ENCODE measurements at regions not wholly inside any gene's neighbourhood (a gene's known extent, or its start where the extent isn't known, plus 50 kb on each side); places are given as distances from the start of the nearest gene placed in this dataset.

GRCh38 chr11:128085276-128085675 lies 502.1 kb downstream of the ETS1 start:
- H3K4me1 Mint-ChIP-seq (ENCODE audit: unreplicated experiment) = no peaks in the 10 kb centered on the region
- no peak for TF ChIP-seq CTCF (IDR thresholded peaks at IDR 0.05; ENCODE audit: unreplicated experiment)
- DNase-seq (ENCODE audit: low spot score) = no peak
- H3K4me3 Mint-ChIP-seq (ENCODE audit: unreplicated experiment) = no peak overlapping the region
- peaks cover 6% of the 10 kb centered on the region for H3K9me3 Mint-ChIP-seq (ENCODE audit: unreplicated experiment)
- H3K27ac Mint-ChIP-seq (ENCODE audit: unreplicated experiment) = no peak overlapping the region
- peaks cover 8% of the 10 kb centered on the region for H3K36me3 Mint-ChIP-seq (ENCODE audit: low read depth, unreplicated experiment)
- no peaks in the 10 kb centered on the region for H3K27me3 Mint-ChIP-seq (ENCODE audit: unreplicated experiment)

GRCh38 chr11:128082574-128082973 lies 504.8 kb downstream of the ETS1 start:
- H3K27ac Mint-ChIP-seq (ENCODE audit: unreplicated experiment) = no peak overlapping the region
- no peaks in the 10 kb centered on the region for H3K36me3 Mint-ChIP-seq (ENCODE audit: low read depth, unreplicated experiment)
- H3K4me1 Mint-ChIP-seq (ENCODE audit: unreplicated experiment) = no peaks in the 10 kb centered on the region
- H3K9me3 Mint-ChIP-seq (ENCODE audit: unreplicated experiment) = no peaks in the 10 kb centered on the region
- no peak for TF ChIP-seq CTCF (IDR thresholded peaks at IDR 0.05; ENCODE audit: unreplicated experiment)
- H3K27me3 Mint-ChIP-seq (ENCODE audit: unreplicated experiment) = no peaks in the 10 kb centered on the region
- H3K4me3 Mint-ChIP-seq (ENCODE audit: unreplicated experiment) = no peak overlapping the region
- DNase-seq (ENCODE audit: low spot score) = no peak

GRCh38 chr11:128069665-128070064 lies 517.7 kb downstream of the ETS1 start:
- DNase-seq (ENCODE audit: low spot score) = no peak
- H3K27me3 Mint-ChIP-seq (ENCODE audit: unreplicated experiment) = peaks cover 1% of the 10 kb centered on the region
- no peak overlapping the region for H3K27ac Mint-ChIP-seq (ENCODE audit: unreplicated experiment)
- H3K9me3 Mint-ChIP-seq (ENCODE audit: unreplicated experiment) = no peaks in the 10 kb centered on the region
- H3K4me3 Mint-ChIP-seq (ENCODE audit: unreplicated experiment) = no peak overlapping the region
- peaks cover 17% of the 10 kb centered on the region for H3K4me1 Mint-ChIP-seq (ENCODE audit: unreplicated experiment)
- H3K36me3 Mint-ChIP-seq (ENCODE audit: low read depth, unreplicated experiment) = no peaks in the 10 kb centered on the region
- no peak for TF ChIP-seq CTCF (IDR thresholded peaks at IDR 0.05; ENCODE audit: unreplicated experiment)

- no peak overlapping the region for H3K4me3 Mint-ChIP-seq (ENCODE audit: unreplicated experiment)
- H3K27me3 Mint-ChIP-seq (ENCODE audit: unreplicated experiment) = peaks cover 2% of the 10 kb centered on the region
- H3K27ac Mint-ChIP-seq (ENCODE audit: unreplicated experiment) = no peak overlapping the region
- H3K9me3 Mint-ChIP-seq (ENCODE audit: unreplicated experiment) = no peaks in the 10 kb centered on the region
- no peak for DNase-seq (ENCODE audit: low spot score)
- peaks cover 10% of the 10 kb centered on the region for H3K4me1 Mint-ChIP-seq (ENCODE audit: unreplicated experiment)
- H3K36me3 Mint-ChIP-seq (ENCODE audit: low read depth, unreplicated experiment) = no peaks in the 10 kb centered on the region
- no peak for TF ChIP-seq CTCF (IDR thresholded peaks at IDR 0.05; ENCODE audit: unreplicated experiment)
Observed at GRCh38 chr11:128067780-128068179, 519.6 kb downstream of the ETS1 start.

GRCh38 chr11:128066399-128066798 lies 521.0 kb downstream of the ETS1 start:
- TF ChIP-seq CTCF (IDR thresholded peaks at IDR 0.05; ENCODE audit: unreplicated experiment) = no peak
- peaks cover 2% of the 10 kb centered on the region for H3K27me3 Mint-ChIP-seq (ENCODE audit: unreplicated experiment)
- no peak for DNase-seq (ENCODE audit: low spot score)
- H3K36me3 Mint-ChIP-seq (ENCODE audit: low read depth, unreplicated experiment) = no peaks in the 10 kb centered on the region
- H3K27ac Mint-ChIP-seq (ENCODE audit: unreplicated experiment) = no peak overlapping the region
- H3K9me3 Mint-ChIP-seq (ENCODE audit: unreplicated experiment) = no peaks in the 10 kb centered on the region
- no peak overlapping the region for H3K4me3 Mint-ChIP-seq (ENCODE audit: unreplicated experiment)
- H3K4me1 Mint-ChIP-seq (ENCODE audit: unreplicated experiment) = peaks cover 8% of the 10 kb centered on the region
